G401.6 (cell line): ENCODE measurements at regions not wholly inside any gene's neighbourhood (a gene's known extent, or its start where the extent isn't known, plus 50 kb on each side); places are given as distances from the start of the nearest gene placed in this dataset.

Experiments
- FAIRE-seq: peaks from 2 replicates; lab custom pipeline; 2012; peaks lifted over from hg19 to GRCh38; lab: Jason Lieb, UNC

DNA sequence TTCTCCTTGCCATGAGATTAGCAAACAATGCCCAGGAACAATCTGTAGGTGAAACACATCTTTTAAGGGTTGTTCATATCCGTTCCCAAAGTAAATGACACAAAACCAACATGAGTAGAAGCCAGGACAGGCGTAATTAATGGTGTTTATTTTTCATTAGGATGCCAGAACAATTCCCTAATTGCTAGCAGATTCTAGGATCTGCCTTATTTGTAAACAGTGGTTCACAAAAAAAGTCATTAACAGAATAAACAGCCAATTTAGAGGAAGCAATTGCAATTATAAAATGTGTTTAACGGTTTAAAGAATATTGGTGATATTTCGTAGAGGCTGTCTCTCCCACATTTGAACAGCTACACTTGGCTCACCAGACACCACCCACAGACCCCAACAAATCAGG lies 250.6 kb upstream of the GPR26 start:
- FAIRE-seq: no peak

DNA sequence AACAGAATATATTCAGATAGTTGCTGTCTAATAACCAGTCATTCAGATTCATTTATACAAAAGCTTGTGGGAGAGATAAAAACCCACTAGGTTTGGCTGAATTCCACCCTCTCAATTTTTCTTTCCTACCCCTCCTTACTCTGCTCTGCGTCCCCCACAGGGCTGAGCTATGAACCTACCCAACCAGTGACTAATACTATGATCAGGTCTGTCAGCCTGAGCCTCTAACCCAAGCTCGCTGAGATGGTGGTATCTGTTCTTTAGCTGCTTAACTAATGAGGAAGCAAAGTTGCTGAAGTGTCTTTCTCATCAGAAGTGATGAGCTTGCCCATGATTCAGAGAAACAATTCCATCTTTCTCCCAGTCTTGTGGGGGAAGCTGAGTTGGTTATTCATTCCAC lies 248.7 kb upstream of the GPR26 start:
- no peak for FAIRE-seq

GRCh38 chr10:123421461-123421860 lies 244.7 kb upstream of the GPR26 start:
- no peak for FAIRE-seq

- FAIRE-seq: no peak
Observed at GRCh38 chr10:123422261-123422660, 243.9 kb upstream of the GPR26 start.

DNA sequence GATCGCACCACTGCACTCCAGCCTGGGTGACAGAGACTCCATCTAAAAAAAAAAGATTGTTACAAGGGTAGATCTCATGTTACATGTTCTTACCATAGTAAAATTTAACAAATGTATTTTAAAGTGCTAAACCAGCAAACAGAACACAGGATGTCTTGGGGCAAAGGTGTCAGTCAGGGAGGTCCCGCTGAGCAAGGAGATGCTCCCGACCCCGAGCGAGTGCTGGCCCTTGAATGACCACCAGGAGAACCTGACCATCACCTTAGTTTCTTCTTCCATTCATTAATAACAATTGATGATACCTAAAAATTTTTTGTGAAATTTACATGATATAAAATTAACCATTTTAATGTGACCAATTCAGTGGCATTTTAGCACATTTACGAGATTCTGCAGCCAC lies 241.6 kb upstream of the GPR26 start:
- no peak for FAIRE-seq

DNA sequence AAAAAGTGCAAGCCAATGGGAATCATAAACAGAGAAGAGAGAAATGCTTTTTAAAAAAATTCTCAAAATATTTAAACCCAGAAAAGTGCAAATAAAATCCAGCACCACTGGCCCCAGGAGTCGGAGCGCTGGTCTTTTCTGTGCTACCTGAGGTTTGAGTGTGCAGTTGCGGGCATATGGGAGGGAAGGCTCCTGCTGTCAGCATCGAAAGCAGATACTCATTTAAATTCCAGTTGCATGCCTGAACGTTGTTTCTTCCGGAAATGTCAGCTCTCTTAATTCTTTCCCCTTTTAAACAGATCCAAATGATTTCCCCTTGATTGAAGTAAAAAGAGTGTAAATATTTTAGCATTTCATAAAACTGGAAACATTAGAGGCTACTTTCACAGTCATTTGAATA lies 240.5 kb upstream of the GPR26 start:
- FAIRE-seq: no peak

DNA sequence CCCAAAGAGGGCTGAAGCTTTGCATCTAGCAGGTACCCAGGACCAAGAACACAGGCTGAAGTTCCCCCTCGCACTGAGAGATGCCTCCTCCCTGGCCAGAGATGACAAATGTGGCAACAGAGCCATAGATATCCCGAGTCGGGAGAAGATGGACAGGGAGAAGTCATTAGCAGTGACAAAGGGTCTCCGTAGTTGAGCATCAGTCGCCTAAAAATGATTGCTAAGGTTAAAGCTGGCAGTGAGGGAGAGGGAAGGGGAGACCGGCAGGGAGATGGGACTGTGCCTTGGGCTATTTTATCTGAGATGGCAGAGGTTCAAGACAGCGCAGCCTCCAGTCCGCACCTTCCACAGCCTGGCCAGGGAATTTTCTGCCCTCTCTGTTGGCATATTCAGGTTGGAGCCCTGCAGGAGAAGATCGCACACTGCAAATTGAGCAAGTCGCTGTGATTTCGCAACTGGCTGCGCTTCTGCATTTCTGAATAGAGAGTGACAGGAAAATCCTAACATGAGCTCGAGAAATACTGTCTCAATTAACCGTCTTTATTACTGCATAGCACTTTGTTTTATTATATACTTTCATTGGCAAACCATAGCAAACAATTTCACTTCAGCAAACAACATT lies 238.9 kb upstream of the GPR26 start:
- no peak for FAIRE-seq

GRCh38 chr10:123428391-123428790 lies 237.8 kb upstream of the GPR26 start:
- FAIRE-seq: no peak

GRCh38 chr10:123429706-123430221 lies 236.4 kb upstream of the GPR26 start:
- no peak for FAIRE-seq

GRCh38 chr10:123433539-123433938 lies 232.6 kb upstream of the GPR26 start:
- no peak for FAIRE-seq

DNA sequence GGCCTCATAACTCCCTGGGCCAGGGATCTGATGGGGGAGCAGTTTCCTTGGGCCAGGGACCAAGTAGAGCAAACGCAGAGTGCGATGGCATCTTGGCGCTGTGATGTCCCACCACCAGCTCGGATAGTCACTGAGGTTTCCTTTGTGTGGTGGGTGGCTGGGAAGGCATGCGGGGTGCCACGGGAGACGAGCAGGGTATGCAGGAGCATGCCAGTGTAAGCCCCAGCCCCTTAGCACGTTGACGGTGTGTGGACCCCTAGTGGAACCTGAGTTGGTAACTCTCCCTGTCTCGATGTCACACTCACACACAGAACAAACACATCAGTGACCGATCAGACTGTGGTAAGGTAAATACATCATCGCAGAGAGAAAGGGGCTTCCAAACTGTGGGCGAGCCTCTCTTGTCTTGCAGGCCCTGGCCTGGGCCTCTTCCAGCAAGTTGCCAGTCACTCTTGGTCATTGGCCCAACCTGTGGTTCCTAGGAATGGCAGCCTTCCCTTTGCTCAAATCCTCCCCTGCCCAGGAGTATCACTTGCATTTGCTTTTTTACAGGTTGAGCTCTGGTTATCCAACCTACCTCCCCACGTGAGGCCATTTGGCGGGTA lies 231.6 kb upstream of the GPR26 start:
- no peak for FAIRE-seq

DNA sequence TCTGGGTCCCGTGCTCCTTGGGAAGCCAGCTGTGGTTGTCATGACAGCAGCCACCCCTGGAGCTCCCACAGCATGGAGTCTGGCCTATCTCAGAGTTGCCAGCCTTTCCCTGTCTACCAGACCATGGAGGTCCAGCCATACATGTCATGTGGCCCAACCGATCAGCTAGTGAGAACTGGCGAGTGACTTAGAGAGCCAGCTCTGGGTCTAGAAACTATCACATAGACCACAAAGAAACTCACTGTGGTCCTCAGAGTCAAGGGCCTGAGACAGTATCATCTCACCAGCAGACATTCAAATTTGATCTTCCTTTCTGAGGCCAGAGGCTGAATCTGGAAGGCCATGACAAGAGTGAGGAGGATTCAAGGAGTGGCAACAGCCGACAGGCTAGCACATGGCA lies 223.3 kb upstream of the GPR26 start:
- no peak for FAIRE-seq

DNA sequence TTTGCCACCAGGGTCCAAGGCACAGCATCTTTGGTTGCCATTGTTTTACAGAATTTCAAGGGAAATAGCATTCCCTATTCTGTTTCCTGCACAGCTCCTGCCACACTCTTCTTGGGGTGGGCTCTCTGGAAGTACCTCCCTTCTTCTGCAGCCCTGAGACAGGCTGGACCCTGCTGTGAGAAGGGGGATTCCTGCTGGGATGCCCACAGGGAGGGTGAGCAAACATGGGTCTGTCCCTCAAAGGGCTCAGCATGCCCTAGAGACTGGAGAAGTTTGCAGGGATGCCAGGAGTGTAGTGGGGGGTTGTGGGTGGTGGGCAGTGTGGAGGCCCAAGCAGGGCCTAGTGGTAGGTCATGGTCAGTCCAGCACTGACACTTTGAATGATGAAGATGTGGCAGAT lies 222.2 kb upstream of the GPR26 start:
- no peak for FAIRE-seq

- no peak for FAIRE-seq
Observed at GRCh38 chr10:123445261-123445775, 220.8 kb upstream of the GPR26 start.

GRCh38 chr10:123446449-123447156 lies 219.6 kb upstream of the GPR26 start:
- no peak for FAIRE-seq

- FAIRE-seq: no peak
Observed at GRCh38 chr10:123449234-123449962, 216.8 kb upstream of the GPR26 start.

DNA sequence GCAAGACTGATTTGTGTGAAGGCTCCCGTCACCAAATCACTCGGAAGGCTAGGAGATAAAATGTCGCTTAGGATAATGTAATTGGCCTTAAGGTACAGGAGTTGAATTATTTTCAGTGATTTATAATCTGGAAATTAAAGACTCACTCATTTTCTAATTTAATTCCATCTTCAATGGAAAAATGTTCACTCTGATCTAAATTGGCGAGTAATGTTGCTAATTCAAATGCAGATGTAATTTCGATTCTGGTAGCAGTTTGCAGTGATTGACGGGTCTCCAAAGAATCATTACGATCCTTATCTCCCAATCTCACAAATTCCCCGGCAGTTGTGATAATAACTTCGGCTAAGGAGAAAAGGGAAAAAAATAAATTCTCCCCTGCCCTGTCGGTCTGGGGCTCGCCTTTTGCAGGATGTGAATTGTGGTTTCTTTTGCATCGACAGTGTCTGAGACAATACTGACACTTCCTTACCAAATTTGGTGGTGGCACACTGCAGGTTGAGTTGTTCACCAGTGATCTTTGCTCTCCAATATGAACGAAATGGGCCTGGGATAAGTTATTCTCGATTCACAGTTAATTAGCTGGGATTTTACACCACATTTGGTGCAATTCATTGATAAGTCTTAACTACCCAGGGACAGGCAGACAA lies 215.1 kb upstream of the GPR26 start:
- FAIRE-seq: no peak

- FAIRE-seq: no peak
Observed at GRCh38 chr10:123451618-123452245, 214.4 kb upstream of the GPR26 start.

- no peak for FAIRE-seq
Observed at GRCh38 chr10:123454987-123455386, 211.2 kb upstream of the GPR26 start.

- FAIRE-seq: no peak
Observed at GRCh38 chr10:123455861-123456260, 210.3 kb upstream of the GPR26 start.

GRCh38 chr10:123458933-123459332 lies 207.2 kb upstream of the GPR26 start:
- no peak for FAIRE-seq
